NT2/D1 (cell line): ENCODE measurements at regions not wholly inside any gene's neighbourhood (a gene's known extent, or its start where the extent isn't known, plus 50 kb on each side); places are given as distances from the start of the nearest gene placed in this dataset.

Experiments used
- SUZ12 ChIP-seq: IDR thresholded peaks from 2 replicates; pipeline ENCODE4 v1.6.1; 2011; ENCODE audit not compliant: insufficient read length, insufficient read depth; ENCODE audit errors: extremely low read depth
- YY1 ChIP-seq: IDR thresholded peaks from 2 replicates; pipeline ENCODE4 v1.6.1; 2011; ENCODE audit not compliant: insufficient read length, insufficient read depth
- ZNF274 ChIP-seq: IDR thresholded peaks from 2 replicates; pipeline ENCODE4 v1.6.1; 2011; ENCODE audit warnings: mild to moderate bottlenecking, low read depth, low read length

DNA sequence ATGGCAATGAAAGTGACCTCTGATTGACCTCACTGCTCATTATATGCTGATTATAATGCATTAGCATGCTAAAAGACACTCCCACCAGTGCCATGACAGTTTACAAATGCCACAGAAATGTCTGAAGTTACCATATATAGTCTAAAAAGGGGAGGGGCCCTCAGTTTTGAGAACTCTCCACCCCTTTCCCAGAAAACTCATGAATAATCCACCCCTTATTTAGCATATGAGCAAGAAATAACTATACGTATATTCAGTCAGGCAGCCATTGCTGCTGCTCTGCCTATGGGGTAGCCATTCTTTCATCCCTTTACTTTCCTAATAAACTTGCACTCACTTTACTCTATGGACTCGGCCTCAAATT, 163.1 kb downstream of the ESM1 start:
- TF ChIP-seq ZNF274, result no peak
- TF ChIP-seq YY1, result no peak
- no peak for TF ChIP-seq SUZ12
